ENCODE measurements at regions not wholly inside any gene's neighbourhood (a gene's known extent, or its start where the extent isn't known, plus 50 kb on each side); places are given as distances from the start of the nearest gene placed in this dataset.
A peak's percentile ranks its signal among the peaks of the same experiment; 100 is the strongest.
"Not testable (repeated sequence)": the region's sequence is repeated elsewhere in the genome, so short reads cannot be mapped to it uniquely, and the experiment has no call there.

- no peak for DNase-seq (ENCODE audit: low spot score)
Measured at GRCh38 chr5:160479220-160479619, 57.6 kb downstream of the PTTG1 start.

DNA sequence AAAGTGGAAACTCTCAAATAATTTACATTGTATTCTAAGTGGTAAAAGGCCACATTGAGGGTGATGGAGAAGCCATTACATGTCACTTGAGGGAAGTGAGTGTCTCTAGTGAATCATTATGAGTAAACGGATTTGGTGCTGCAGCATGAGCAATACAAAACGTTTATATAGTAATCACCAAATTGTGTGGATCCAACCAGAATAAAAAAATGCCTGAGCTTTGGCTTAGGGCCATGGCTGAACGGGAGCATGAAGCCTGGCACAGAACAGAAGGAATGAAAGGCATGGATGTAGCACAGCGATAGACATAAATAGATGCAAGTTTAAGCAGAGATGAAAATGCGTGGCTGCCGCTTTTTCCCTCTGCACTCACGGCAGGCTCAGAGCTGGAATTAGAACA is 58.3 kb downstream of the PTTG1 start:
- DNase-seq (ENCODE audit: low spot score) = no peak

GRCh38 chr5:160480652-160481051 is 59.0 kb downstream of the PTTG1 start:
- no peak for DNase-seq (ENCODE audit: low spot score)

DNA sequence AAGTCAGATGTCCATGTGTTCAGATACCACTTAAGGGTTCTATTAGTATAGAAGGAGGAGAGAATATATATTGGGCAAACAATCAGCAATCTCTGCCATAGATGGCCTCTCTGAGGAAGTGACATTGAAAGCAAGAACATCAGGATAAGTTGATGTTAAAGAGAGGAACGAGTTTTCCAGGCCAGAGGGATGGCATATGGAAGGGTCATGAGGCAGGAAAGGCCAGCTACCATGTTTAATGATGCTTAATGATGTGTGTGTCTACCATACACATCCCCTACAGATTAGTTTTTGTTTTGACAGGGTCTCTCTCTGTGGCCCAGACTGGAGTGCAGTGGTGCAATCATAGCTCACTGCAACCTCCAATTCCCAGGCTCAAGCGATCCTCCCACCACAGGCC is 63.0 kb downstream of the PTTG1 start:
- DNase-seq (ENCODE audit: low spot score) = no peak

- no peak for DNase-seq (ENCODE audit: low spot score)
Measured at GRCh38 chr5:160485364-160485969, 63.8 kb downstream of the PTTG1 start.

- no peak for DNase-seq (ENCODE audit: low spot score)
Measured at GRCh38 chr5:160486573-160486972, 64.9 kb downstream of the PTTG1 start.

DNA sequence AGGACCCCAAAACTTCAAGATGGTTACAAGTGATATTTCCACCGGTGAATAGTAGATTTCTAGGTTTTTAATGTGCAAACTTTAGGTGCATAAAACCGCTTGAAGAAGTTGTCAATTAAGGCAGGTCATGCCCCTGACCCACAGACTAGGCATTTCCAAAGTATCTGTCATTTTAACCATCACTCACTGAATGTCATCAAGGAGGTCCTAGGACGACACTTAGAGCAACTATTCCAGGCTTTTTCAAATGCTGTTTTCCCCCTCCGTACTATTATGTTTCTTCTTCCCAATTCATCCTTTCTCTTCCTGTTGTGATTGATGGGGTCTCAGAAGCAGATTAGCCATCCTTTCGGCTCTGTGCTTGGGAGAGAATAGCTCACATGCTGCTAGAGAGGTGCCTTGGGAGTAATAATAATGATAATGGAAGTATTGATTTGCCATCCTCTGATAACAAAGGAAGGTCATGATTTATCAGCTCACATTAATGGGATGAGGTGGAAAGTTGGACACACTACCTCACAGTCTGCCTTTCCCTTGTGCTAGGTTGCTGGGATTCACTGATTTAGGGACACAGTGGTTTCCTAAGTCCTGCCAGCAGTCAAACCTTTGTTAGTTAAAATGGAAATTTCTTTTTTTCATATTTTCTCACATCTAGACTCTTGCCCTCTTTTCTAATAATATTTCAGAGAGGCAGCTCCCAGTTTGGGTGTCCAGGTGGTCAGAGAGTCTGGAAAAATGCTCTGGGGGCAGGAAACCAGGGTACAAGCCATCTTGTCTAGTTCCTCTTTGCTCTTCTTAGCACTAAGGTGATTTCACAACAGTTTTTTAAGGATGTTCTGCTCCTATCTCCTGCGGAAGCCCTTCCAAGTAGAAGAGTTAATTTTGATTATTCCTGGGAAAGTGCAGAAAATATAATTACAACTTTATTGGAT is 67.0 kb downstream of the PTTG1 start:
- no peak for DNase-seq (ENCODE audit: low spot score)

DNA sequence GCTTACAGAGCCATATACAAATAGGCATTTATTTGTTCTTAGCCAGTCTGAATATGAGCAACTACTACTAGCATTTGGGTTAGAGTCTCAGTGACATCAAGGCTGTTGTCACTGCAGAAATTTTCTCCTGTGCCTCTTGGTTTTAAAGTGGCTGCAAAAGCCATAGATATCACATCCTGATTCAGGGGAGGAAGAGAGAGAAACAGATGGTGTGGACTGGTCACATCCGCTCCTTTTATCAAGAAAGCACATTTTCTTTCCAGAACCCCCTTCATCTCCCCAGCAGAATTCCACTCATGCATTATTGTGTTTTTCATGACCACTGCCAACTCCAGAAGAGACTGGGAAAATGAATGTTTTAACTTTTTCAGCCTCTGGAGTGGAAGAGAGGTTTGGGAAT is 69.8 kb downstream of the PTTG1 start:
- DNase-seq (ENCODE audit: low spot score) = no peak

GRCh38 chr5:160492565-160492964 is 70.9 kb downstream of the PTTG1 start:
- DNase-seq (ENCODE audit: low spot score) = no peak

- DNase-seq (ENCODE audit: low spot score) = no peak
Measured at GRCh38 chr5:160493806-160494338, 72.2 kb downstream of the PTTG1 start.

GRCh38 chr5:160494451-160494850 is 72.8 kb downstream of the PTTG1 start:
- no peak for DNase-seq (ENCODE audit: low spot score)

GRCh38 chr5:160496334-160496733 is 74.7 kb downstream of the PTTG1 start:
- no peak for DNase-seq (ENCODE audit: low spot score)

- no peak for DNase-seq (ENCODE audit: low spot score)
Measured at GRCh38 chr5:160496784-160497183, 75.1 kb downstream of the PTTG1 start.

DNA sequence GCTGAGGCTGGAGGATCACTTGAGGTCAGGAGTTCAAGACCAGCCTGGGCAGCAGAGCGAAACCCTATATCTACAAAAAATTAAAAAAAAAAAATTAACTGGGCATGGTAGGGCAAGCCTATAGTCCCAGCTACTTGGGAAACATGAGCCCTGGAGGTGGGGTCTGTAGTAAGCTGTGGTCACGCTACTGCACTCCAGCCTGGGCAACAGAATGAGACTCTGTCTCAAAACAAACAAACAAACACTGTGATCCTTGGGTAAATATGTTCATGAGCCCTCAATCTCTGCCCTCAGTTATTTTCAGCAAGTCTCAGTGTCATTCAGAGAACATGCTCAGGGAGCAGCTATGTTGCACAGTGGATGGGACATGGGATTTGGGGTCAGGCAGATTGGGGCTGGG is 76.2 kb downstream of the PTTG1 start:
- no peak for DNase-seq (ENCODE audit: low spot score)

- DNase-seq (ENCODE audit: low spot score) = not testable (repeated sequence)
Measured at GRCh38 chr5:160498441-160499043, 76.9 kb downstream of the PTTG1 start.

GRCh38 chr5:160500786-160501779 is 79.4 kb downstream of the PTTG1 start:
- DNase-seq (ENCODE audit: low spot score) = no peak

DNA sequence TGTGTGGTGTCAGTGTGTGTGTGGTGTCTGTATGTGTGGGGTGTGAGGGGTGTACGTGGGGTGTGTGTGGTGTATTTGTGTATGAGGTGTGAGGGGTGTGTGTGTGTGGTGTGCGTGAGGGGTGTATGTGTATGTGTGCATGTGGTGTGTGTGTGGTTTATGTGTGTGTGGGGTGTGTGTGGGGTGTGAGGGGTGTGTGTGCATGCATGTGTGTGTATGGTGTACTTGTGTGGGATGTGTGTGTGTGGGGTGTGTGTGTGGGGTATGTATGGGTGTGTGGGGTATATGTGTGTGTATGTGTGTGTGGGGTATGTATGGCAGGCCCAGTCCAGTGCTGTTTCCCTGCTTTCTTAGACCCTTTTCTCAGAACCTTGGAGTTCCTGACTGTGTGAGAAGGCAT is 83.3 kb downstream of the PTTG1 start:
- DNase-seq (ENCODE audit: low spot score) = no peak

DNA sequence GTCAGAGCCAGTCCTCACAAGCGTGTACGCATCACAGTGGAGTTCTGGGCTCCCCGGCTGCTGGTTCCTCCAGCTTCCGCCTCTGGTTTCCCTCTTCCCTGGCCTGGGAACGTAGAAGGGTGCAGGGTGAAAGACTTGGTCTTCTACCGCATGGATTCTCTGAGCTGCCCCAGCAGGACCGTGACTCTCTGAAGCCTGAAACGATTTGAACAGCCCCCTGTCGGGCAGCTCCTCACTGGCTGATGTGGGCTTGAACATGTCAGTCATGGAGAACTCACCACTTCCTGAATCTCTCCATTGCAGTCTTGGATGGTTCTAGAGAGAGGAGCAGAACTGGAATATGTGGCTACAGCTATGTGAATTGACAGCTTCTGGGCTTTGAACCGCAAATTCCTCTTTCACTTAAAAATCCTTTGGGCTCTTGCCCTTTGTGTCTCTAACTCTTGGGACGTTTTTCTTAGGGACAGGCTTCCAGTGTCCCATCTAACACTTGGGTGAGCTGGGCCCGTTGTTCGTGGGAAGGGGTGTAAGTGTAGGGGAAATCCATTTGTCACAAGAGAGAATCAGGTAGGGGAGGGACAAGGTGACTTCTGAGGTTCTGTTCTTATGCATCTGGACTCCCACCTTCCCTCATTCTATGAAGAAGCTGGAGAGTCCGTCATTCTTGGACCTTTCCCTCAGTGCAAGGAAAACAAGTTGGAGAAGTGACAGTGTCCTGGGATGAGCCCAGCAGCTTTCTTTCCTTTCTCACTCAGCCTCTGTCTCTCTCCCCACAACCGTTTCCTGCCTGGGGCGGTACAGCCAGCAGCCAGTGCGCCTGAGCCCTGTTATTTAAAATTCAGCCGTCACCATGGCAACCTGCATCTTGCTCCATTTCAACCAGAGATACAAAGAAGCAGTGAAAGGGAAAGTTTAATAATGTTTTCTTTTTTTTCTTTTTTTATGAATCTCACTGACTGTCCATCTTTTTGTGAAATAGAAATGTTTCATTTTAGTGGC is 84.7 kb downstream of the PTTG1 start:
- no peak for DNase-seq (ENCODE audit: low spot score)

DNA sequence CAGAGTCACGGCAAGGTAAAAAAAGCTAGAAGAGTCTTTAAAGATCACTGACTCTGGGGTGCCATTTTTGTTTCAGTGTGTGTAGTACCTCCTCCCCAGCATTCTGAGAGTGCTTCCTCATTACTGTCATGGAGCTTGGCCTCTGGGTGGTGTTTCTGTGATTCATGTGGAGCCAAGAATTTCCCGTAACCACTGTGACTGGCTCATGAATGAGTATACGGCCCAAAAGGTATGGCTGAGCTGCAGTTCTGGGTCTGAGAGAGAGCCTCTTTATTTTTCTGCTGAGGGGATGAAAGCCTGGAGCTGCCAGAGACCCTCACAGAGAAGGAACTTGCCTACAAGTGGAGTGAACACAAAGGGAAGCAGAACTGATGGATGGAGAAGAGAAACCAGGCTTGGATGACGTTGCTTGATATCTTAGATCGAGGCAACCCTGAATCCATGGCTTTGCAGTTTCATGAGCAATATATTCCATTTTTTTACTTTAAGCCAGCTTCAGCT is 85.6 kb downstream of the PTTG1 start:
- DNase-seq (ENCODE audit: low spot score) = no peak

DNA sequence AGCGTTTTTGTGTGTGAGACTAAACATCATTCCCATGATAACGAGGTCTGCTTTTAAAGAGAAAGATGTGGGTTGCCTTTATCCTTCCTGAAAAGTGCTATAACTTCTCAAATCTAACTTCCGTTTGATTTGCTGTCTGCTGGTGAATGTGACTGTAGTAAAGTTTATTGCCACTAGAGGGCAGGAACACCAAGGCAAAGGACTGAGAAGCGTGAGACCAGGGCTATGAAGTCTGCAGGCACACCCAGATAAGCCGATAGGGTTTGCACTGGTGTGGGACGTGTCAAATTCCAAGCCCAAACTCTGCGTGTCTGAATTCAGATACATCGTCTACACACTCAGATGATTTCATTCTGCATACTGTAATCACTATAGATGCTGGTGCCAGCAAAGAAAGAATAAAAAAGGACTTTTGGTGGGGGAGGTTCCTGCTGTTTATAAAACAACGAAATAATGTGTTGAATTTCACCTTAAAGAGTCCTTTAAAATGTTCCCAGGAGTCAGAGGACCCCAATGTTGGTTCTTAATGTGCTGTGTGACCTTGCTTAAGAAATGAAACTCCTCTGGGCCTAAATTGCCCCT is 87.2 kb downstream of the PTTG1 start:
- peak; percentile 80 for DNase-seq (ENCODE audit: low spot score)
